GM21390 (cell line): ENCODE measurements at regions not wholly inside any gene's neighbourhood (a gene's known extent, or its start where the extent isn't known, plus 50 kb on each side); places are given as distances from the start of the nearest gene placed in this dataset.

Source experiments
- ATAC-seq: cut with Tn5 transposase; IDR thresholded peaks from one replicate; pipeline ENCODE4 v1.9.1; 2021; ENCODE audit not compliant: unreplicated experiment

DNA sequence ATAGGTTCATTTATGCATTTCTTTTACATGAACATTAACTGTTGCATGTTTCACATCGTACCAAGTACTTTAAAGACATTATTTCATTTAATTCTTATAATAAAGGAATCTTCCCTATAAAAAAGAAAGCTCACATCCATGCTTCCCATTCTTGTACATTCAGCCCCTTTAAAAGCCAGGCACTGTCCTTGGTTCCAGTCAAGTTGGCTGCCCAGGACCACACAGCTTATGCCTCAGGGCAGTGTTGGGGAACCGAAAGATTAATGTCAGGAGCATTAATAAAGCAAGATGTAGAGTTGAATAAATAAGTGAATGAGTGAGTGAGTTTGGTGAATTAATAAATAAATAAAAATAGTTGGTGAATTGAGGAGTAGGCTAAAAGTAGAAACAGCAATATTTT lies 409.4 kb upstream of the DAB1 start:
- ATAC-seq = no peak

DNA sequence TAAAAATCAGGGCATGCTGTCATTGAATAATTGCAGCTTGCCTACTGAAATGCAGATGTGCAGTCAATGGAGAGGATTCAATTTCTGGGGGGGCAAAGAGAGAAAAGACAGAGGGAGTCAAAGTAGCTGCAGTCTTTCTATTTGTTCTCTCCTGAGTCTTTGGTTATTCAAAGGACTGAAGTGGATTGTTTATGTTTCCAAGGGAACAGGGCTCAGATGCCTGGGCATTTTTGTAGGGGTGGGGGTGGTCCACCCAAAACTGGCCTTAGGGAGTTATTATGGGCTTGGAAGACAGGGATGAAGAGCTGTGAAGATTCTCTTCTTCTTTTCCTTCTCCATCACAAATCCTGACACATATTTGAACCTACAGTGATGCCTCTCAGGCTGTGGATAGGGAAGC lies 408.8 kb upstream of the DAB1 start:
- no peak for ATAC-seq

DNA sequence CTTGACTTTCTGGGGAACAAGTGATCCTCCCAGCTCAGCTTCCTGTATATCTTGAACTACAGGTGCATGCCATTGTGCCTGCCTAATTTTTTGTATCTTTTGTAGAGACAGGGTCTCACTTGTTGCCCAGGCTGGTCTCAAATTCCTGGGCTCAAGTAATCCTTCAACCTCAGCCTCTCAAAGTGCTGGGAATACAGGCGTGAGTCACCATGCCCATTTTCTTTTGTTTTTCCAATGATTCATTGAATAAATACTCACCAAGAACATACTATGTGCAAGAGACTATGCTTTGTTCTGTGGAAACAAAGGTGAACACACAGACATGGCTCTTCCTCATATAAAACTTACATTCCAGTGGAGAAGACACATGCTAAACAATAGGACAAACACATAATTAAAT lies 407.8 kb upstream of the DAB1 start:
- ATAC-seq = no peak

DNA sequence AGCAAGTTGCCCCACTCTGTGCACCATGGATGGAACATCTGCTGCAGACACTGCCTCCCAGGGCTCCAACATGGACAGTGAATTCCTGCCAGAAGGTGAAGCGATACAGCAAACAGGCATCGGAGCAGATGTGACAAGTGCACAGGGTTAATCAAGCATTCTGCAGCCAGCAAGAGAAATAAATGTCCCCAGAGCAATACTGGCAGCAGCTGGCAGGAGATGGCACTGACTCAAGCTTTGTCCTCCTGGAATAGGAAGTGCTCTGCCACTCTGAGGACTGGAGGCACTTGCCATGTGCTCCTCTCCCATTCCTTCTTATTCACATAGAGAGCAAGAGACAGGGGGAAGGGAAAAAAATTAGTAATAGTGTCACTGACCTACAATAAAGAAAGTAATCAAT lies 402.7 kb upstream of the DAB1 start:
- no peak for ATAC-seq

DNA sequence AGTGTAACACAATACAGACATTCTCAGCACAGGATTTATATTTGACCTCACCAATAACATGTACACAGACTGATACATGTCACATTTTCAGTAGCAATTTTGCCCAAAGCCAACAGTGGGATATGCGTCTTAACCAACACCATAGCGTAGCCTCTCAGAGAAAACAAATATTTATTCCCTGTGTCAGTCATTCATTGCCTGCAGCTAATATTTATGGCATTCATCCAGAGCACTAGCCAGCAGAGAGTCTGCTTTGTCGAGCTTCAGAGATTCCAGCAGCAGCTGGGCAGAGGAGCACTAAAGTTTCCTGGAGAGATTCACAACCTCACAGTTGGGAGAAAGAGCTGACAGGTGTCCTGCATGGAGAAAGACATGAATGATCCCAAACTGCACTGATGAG lies 400.7 kb upstream of the DAB1 start:
- ATAC-seq = no peak

DNA sequence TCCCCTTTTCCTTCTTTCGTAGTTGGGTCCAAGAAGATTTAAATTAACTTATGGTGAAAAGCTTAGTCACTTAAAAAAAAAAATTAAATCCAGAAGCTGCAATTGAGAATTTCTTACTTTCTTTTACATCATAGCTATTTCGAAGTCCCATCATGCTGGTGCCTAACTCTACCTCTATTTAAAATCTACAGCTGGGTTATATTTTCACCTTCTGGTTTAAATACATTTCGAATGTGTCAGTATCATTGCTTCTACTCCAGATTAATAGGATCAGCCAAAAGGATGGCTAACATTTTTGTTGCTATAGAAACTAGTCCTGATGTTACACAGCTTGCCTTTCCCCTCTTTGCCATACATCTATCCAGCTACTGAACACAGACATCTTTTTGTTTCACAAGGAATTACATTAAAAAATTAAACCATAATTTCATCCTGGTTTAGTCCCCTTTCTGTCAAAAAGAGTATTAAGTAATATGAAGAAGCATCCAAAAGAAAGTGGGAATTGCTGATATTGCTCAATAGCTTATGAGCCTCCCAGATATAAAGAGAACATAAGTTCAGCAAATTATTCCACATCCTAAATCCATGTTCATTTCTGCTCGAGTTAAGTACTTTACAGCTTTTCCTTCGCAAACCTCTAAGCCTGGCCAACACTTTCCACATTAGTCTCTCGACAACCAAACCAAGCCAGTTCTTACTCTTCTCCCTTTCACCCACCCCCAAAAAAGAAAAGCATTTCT lies 396.7 kb upstream of the DAB1 start:
- no peak for ATAC-seq

DNA sequence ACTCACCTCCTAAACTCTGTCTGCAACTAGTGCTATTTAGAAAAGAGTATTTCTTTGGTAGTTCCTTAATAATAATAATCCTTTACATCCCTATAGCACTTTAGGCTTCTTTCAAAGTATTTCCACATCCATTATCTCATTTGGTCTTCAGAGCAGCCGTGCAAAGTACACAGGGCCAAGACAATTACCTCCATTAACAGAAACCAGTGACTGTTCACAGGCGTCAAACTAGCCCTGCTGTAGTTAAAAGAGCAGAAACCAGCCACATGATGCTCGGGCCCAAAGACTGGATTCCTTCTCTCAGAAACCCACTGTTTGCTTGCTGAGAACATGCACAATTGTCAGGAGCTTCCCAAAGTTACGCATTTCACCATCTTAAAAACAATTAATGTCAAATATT lies 396.0 kb upstream of the DAB1 start:
- no peak for ATAC-seq

DNA sequence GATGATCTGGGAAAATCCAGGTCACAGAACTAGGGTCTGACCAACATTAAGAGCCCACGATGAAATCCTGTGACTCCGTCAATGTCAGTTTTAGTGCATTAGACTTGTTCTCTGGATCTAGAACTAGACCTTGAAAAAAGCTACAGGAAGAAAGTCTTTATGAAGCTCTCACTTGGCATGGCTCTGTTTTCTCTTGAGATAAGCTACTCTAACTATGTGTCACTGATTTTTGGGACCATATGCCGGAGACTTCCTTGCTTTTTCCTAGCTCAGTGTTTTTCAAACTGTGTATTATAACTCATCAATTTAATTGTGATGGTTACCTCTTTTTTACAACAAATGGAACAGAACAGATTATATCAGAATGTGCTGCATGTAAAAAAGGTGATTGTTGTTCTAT lies 379.7 kb upstream of the DAB1 start:
- no peak for ATAC-seq

DNA sequence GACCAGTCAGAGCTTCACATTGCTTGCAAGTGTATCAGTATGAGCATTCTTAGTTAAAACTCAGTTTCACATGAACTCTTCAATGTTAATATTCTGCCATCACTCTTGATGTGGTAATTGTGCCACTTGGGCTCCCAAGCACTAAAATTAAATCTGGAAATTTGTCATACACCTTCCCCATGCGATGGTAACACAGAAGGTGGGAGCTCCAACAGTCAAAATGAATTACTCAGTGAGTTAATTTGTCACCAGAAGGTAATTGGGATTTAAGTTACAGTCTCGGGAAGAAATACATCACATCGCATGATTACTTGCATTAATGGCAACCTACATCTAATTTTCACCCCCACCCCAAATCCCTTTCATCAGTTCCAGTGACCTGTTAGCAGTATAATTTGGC lies 376.5 kb upstream of the DAB1 start:
- ATAC-seq = no peak

DNA sequence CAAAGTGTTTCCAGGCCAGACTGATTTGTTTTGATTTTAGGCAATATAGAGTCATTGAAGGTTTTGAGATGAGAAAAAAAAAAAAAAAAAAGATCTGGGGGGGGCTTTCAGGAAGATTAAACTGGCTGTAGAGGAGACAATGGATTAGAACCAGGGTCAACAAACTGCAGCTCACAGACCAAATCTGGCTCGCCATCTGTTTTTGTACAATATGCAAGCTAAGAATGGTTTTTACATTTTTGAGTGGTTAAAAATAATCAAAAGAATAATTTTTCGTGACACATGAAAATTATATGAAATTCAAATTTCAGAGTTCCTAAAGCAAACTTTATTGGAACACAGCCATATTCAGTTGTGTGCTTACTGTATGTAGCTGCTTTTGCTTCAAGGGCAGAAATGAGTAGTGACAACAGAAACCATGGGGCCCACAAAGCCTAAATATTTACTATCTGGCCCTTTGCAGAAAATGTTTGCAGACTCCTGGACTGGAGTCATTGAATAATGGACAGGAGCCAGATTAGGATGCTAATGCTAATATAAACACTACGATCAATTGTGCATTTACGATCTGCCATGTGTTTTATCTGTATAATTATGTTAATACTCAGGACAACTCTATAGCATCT lies 375.7 kb upstream of the DAB1 start:
- ATAC-seq = no peak

DNA sequence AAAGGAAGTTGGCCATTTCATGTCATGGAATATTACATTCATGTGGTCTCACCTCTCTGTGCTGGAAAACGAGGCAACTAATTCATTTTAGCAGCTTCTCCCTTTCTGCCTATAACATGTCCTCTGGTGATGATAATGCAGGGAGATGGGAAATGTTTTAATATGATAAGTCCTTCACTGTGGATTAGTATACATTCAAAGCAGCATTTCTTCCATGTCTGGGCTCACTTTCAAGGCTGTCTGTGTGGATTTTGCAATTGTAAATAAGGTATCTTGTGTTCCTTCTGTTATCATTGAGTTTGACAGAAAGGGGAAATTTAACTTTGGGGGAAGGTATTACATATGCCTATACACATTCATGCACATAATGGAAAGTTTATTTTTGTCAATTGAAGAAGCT lies 374.7 kb upstream of the DAB1 start:
- ATAC-seq = no peak

DNA sequence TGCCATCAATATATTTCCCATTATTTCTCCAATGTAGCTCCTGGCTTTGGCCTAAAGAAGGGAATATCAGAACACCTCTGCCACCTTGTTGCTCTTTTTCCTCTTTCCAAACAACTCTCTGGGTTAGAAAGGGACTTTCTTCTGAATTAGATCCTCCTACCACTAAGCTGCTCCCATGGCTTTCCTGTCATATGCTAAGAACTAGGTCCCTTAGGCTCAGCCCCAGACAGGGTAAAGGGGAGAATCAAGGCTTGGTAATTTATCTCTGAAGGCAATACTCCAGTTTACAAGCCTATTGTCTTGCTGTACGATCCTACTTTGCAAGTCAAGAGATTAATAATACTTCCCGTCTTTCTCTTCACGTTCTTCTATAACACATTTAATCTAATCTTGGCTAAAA lies 373.2 kb upstream of the DAB1 start:
- no peak for ATAC-seq

DNA sequence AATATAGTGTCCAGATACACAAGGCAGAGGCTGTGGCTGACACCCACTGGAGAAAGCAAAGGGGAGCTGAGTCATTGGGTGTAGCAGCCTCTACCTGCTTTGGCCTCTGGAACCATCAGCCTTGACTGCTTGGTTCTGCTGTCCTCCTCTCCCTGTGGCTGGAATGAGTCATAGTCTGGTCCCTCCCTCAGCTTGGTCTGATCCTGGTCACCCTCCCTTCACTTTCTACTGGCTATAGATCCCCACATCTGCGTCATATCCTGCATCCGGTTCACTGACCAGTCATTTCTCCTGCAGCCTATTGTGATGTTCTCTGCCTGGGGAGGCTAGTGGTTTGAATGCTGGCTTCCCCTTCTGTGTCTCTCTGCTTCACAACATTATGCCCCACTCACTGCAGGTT lies 372.8 kb upstream of the DAB1 start:
- ATAC-seq = no peak

DNA sequence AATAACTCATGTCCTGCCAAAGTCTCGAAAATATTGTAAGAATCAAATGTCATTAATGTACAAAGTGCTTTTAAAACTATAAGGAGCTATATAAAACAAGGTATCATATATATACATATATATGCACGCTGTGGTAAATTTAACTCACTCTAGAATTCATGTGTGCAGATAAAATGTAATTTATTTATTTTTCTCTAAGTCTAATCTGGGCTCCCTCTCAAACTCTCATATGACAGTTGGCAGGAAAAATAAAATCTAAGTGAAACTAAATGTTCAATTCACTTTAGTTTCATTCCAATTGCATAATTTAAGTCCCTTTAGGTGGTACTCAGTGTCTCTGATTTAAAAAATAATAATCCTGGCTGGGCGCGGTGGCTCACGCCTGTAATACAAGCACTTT lies 372.0 kb upstream of the DAB1 start:
- no peak for ATAC-seq

DNA sequence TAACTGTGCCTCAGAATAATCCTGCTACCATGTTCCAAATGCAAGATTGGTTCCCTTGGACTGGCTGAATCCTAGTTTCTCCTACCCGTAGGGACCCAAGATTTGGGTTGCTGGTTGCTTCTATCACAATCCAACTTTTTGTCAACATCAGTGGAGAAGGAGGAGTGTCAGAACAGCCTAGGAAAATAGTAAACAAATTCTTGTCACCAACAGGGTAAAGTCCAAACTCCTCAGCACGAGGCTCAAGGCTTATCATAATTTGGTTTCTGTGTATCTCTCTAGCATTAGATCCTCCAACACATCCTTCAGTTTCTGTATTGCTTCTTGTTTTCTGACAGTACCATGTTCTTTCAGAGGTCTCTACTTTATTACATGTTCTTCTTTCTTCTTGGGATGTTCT lies 370.2 kb upstream of the DAB1 start:
- ATAC-seq = no peak

DNA sequence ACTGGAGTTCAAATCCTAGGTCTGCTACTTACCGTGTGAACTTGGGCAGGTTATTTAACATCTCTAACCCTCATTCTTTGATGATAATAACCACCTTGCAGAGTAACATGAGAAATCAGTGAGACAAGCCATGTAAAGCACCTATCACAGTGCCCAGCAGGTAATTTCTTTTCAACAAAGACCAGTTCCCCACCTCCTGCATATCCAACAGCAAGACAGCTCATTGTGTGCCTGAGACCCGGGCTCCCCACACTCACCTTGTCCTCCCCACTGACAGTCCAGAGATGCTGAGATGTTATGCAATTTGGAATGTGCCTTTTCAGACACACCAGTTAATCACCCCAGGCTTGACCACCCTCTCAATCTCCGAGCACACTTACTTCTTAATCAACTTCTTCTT lies 367.6 kb upstream of the DAB1 start:
- no peak for ATAC-seq

DNA sequence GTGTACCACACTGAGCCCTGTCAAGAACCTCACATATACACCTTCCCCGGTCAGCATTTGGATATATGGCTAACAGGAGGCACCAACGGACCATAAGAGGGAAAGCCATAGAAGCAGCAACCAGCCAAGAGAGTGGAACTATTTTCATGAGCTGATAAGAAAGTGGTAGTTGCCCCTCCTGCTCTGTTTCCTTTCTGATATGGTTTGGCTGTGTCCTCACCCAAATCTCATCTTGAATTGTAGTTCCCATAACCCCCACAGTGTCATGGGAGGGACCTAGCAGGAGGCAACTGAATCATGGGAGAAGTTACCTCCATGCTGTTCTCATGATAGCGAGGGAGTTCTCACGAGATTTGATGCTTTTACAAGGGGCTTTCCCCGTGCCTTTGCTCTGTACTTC lies 366.1 kb upstream of the DAB1 start:
- no peak for ATAC-seq

DNA sequence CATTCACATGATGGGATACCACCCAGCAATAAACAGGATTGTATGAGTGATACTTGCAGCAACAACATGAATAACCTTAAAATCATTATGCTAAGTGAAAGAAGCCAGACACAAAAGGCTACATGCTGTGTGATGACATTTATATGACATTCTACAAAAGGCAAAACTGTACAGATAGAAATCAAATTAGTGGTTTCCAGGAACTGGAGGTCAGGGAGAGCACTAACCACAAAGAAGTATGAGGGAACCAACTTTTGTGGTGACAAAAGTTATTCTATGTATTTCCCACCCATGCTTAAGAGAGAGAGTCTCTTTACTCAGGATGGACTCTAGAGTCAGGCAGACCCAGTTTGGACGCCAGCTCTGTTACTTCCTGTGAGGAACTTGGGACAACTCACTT lies 364.5 kb upstream of the DAB1 start:
- no peak for ATAC-seq

DNA sequence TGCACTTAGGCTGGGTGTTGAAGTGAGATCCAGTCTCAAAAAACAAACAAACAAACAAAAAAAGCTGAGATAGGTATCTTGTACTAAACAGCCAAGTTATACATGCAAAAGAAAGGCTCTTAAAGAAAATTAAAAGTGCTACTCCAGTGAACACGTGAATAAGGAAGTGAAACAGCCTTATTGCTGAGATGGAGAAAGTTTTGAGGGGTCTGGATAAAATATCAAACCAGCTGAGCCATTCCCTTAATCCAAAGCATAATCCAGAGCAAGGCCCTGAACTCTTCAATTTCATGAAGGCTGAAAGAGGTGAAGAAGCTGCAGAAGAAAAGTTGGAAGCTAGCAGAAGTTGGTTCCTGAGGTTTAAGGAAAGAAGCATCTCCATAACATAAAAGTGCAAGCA lies 360.5 kb upstream of the DAB1 start:
- ATAC-seq = no peak

DNA sequence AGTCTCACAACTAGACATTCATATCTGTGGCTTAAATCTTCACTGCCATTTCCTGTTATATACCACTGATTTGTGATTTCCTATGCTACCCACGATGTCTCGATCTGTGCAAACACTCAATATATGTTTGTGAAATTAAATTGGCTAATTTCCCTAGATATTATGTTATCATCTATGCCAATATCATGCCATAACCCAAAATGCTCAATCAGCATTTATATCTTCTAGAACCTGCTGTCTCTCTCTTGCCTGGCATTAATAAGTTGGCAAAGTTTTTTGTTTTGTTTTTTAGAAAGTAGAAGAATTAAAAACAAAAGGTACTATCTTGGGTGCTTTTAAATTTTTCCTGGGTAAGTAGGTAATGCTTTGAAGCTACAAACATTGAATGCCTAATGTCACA lies 358.5 kb upstream of the DAB1 start:
- ATAC-seq = no peak

DNA sequence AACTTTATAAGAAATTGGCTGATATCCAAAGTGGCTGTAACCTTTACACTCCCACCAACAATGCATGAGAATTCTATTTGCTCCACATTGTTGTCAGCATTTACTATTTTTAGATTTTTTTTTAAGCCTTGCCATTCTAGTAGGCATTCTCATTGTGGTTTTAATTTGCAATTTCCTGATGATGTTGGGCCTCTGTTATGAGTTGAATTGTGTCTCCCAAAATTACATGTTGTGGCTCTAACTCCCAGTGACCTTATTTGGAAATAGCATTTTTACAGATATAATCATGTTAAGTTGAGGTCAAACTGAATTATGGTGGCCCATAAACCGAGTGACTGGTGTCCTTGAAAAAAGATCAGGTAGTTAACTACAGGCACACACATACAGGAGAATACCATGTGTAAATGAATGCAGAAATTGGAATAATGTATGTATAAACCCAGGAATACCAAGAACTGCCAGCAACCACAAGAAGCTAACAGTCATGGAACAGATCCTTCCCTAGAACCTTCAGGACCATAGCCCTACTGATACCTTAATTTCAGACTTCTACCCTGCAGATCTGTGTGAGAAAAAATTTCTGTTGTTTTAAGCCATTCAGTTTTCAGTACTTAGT lies 348.8 kb upstream of the DAB1 start:
- no peak for ATAC-seq

DNA sequence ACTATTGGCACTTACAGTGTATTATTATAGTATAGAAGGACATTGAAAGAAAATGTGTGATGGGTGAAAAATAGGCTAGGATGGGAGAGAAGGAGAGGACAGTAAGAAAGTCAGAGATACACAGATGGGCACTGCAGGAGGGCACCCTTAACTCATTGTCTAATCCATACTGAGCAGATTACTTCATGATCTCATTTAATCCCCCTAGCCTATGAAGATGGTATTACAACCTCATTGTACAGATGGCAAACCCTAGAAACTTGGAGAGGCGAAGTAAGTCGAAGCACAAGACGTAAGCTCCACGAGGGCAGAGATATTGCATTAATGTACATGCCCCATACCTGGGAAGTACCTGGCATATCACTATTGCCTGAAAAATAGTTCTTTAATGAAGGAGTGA lies 346.9 kb upstream of the DAB1 start:
- ATAC-seq = peak; percentile 70

DNA sequence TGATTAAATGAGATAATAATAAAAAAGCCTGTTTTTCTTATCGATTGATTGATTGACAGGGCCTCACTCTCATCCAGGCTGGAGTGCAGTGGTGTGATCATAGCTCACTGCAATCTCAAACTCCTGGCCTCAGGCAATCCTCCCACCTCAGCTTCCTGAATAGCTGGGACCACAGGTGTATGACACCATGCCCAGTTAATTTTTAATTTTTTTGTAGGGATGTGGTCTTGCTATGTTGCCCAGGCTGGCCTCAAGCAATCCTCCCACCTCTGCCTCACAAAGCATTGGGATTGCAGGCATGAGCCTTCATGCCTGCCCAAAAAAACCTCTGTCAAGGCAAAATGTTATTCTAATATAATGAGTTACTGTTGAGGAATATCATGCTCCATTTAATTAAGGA lies 346.4 kb upstream of the DAB1 start:
- no peak for ATAC-seq
